PC-3 (cell line): ENCODE measurements at regions not wholly inside any gene's neighbourhood (a gene's known extent, or its start where the extent isn't known, plus 50 kb on each side); places are given as distances from the start of the nearest gene placed in this dataset.

ENCODE experiments used
- ATAC-seq: fragments of 200-7000 bp; cut with Tn5 transposase; 2 replicates; pipeline ENCODE4 v1.9.1; 2020; ENCODE audit warnings: mild to moderate bottlenecking, moderate library complexity
- BruUV-seq: library from RNA; stranded (reverse); fragments of 400-500 nt; replicated peaks from 2 replicates; lab custom pipeline; 2021; lab: Mats Ljungman, UMichigan
- CTCF ChIA-PET: fragments of 300-600 bp; sonication (Branson Sonifier 250); formaldehyde crosslinking; loops from one replicate; lab custom pipeline; 2022; ENCODE audit warnings: antibody characterized with exemption; lab: Charles Lee
- POLR2A ChIA-PET: fragments of 300-600 bp; sonication (Branson Sonifier 250); formaldehyde crosslinking; loops from one replicate; lab custom pipeline; 2022; ENCODE audit warnings: antibody characterized with exemption; ENCODE audit not compliant: unreplicated experiment; lab: Charles Lee
- DNase-seq: peaks from one replicate; pipeline ENCODE4 v3.0.0-alpha.2; 2015
- H2AFZ ChIP-seq: fragments of 300-600 bp; sonication (generic); 2 replicates; pipeline ENCODE4 v1.6.0; 2016; ENCODE audit warnings: antibody characterized with exemption, low read length
- H3F3A ChIP-seq: fragments of 300-600 bp; sonication (generic); one replicate; pipeline ENCODE4 v1.6.0; 2017; ENCODE audit warnings: antibody characterized with exemption, low read length, control low read depth, mild to moderate bottlenecking; ENCODE audit not compliant: unreplicated experiment
- H3K27ac ChIP-seq: fragments of 300-600 bp; sonication (generic); 2 replicates; pipeline ENCODE4 v1.5.1; 2016; ENCODE audit warnings: mild to moderate bottlenecking, low read length
- H3K27me3 ChIP-seq: fragments of 300-600 bp; sonication (generic); 2 replicates; pipeline ENCODE4 v1.6.1; 2016; ENCODE audit warnings: low read length, mixed read lengths
- H3K36me3 ChIP-seq: fragments of 300-600 bp; sonication (generic); 2 replicates; pipeline ENCODE4 v1.6.1; 2016; ENCODE audit warnings: low read depth, mixed run types, low read length, mixed read lengths
- H3K4me1 ChIP-seq: fragments of 300-600 bp; sonication (generic); 2 replicates; pipeline ENCODE4 v1.5.1; 2016; ENCODE audit warnings: low read length; ENCODE audit not compliant: insufficient read depth
- H3K4me2 ChIP-seq: fragments of 300-600 bp; sonication (generic); 2 replicates; pipeline ENCODE4 v1.6.0; 2016; ENCODE audit warnings: low read length
- H3K4me3 ChIP-seq: fragments of 300-600 bp; sonication (generic); 2 replicates; pipeline ENCODE4 v1.5.1; 2016; ENCODE audit warnings: mild to moderate bottlenecking, low read length, mixed read lengths
- H3K79me2 ChIP-seq: fragments of 300-600 bp; sonication (generic); 2 replicates; pipeline ENCODE4 v1.6.1; 2017; ENCODE audit warnings: low read length, mixed read lengths
- H3K9ac ChIP-seq: fragments of 300-600 bp; sonication (generic); 2 replicates; pipeline ENCODE4 v1.6.0; 2016; ENCODE audit warnings: mild to moderate bottlenecking, low read length
- H3K9me2 ChIP-seq: fragments of 300-600 bp; sonication (generic); replicated peaks from 2 replicates; pipeline ENCODE4 v1.6.1; 2016; ENCODE audit warnings: mixed run types, low read length, mixed read lengths
- H3K9me3 ChIP-seq: fragments of 300-600 bp; sonication (generic); 2 replicates; pipeline ENCODE4 v1.6.1; 2016; ENCODE audit warnings: low read length, mixed read lengths
- H4K20me1 ChIP-seq: fragments of 300-600 bp; sonication (generic); 2 replicates; pipeline ENCODE4 v1.6.1; 2016; ENCODE audit warnings: low read length, mixed read lengths
- EZH2 ChIP-seq: fragments of 300-600 bp; sonication (generic); IDR thresholded peaks from one replicate; pipeline ENCODE4 v1.6.1; 2017; ENCODE audit warnings: antibody characterized with exemption, mild to moderate bottlenecking, low read length; ENCODE audit not compliant: unreplicated experiment
- EZH2phosphoT487 ChIP-seq: fragments of 300-600 bp; sonication (generic); IDR thresholded peaks from 2 replicates; pipeline ENCODE4 v1.6.1; 2018; ENCODE audit warnings: mild to moderate bottlenecking, antibody characterized with exemption, low read length, borderline replicate concordance
- intact Hi-C: fragments of 100-400 bp; cut with micrococcal nuclease; formaldehyde crosslinking; loops from 2 replicates; pipeline ENCODE4 v1.9.0; 2023
- TF ChIP-seq, protein P1 (sequence below): fragments of 300-600 bp; sonication (generic); conservative IDR thresholded peaks from 2 replicates; pipeline ENCODE4 v1.5.1; 2017; ENCODE audit warnings: antibody characterized with exemption, low read depth, mild to moderate bottlenecking, low read length

GRCh38 chr6:140041056-140041455, 666.6 kb upstream of the CITED2 start:
- Histone ChIP-seq H3K36me3 (no peaks in the 10 kb centered on the region), H4K20me1 (no peaks in the 10 kb centered on the region), H3K4me1 (peaks cover 56% of the 10 kb centered on the region), H3K9me3 (no peaks in the 10 kb centered on the region), H3K27me3 (no peaks in the 10 kb centered on the region), H3K9me2 (no peaks in the 10 kb centered on the region), H3K4me3 (no peak overlapping the region), H3K4me2 (no peak overlapping the region), H3F3A (no peaks in the 10 kb centered on the region), H3K27ac (peak overlapping the region; percentile 55), H3K79me2 (no peaks in the 10 kb centered on the region), H2AFZ (no peak overlapping the region), H3K9ac (no peak overlapping the region)
- intact Hi-C loops = loop anchor here (5.0 to 10.0 kb wide), 4 partner anchors 134 to 384 kb away; no protein-coding TSS in a partner anchor
- POLR2A ChIA-PET = interaction anchor here (0.7 kb wide), 1 partner anchor 1101 kb away, joined by 3 read pairs; no protein-coding TSS in a partner anchor
- CTCF ChIA-PET = no interaction called here
- BruUV-seq = no TSS peak
- no peak for TF ChIP-seq EZH2
- ATAC-seq = no peak
- no peak for DNase-seq

GRCh38 chr6:140040396-140040795, 665.9 kb upstream of the CITED2 start:
- POLR2A ChIA-PET = no interaction called here
- H3K4me3 ChIP-seq = no peak overlapping the region
- TF ChIP-seq EZH2phosphoT487 (no peak), EZH2 (no peak)
- TF ChIP-seq, protein P1, sequence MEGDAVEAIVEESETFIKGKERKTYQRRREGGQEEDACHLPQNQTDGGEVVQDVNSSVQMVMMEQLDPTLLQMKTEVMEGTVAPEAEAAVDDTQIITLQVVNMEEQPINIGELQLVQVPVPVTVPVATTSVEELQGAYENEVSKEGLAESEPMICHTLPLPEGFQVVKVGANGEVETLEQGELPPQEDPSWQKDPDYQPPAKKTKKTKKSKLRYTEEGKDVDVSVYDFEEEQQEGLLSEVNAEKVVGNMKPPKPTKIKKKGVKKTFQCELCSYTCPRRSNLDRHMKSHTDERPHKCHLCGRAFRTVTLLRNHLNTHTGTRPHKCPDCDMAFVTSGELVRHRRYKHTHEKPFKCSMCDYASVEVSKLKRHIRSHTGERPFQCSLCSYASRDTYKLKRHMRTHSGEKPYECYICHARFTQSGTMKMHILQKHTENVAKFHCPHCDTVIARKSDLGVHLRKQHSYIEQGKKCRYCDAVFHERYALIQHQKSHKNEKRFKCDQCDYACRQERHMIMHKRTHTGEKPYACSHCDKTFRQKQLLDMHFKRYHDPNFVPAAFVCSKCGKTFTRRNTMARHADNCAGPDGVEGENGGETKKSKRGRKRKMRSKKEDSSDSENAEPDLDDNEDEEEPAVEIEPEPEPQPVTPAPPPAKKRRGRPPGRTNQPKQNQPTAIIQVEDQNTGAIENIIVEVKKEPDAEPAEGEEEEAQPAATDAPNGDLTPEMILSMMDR = no peak
- peaks cover 53% of the 10 kb centered on the region for H3K4me1 ChIP-seq
- H4K20me1 ChIP-seq = no peaks in the 10 kb centered on the region
- H3K36me3 ChIP-seq = no peaks in the 10 kb centered on the region
- no peaks in the 10 kb centered on the region for H3K9me2 ChIP-seq
- peak overlapping the region; percentile 55 for H3K27ac ChIP-seq
- DNase-seq (peak; percentile 67), ATAC-seq (0 out of 2 replicates have a peak, but pooled peaks have one; percentile 8)
- no peak overlapping the region for H3K4me2 ChIP-seq
- H3K79me2 ChIP-seq = no peaks in the 10 kb centered on the region
- H3K9ac ChIP-seq = no peak overlapping the region
- H3F3A ChIP-seq = no peaks in the 10 kb centered on the region
- no TSS peak for BruUV-seq
- H3K9me3 ChIP-seq = no peaks in the 10 kb centered on the region
- intact Hi-C loops = loop anchor here (5.0 to 10.0 kb wide), 4 partner anchors 134 to 383 kb away; no protein-coding TSS in a partner anchor
- no peak overlapping the region for H2AFZ ChIP-seq
- H3K27me3 ChIP-seq = no peaks in the 10 kb centered on the region
- CTCF ChIA-PET = no interaction called here

GRCh38 chr6:140039364-140039763, 664.9 kb upstream of the CITED2 start:
- H3K79me2 ChIP-seq = no peaks in the 10 kb centered on the region
- no peaks in the 10 kb centered on the region for H3K9me3 ChIP-seq
- no peak for TF ChIP-seq EZH2
- no peak for TF ChIP-seq EZH2phosphoT487
- TF ChIP-seq, protein P1 = no peak
- H3K4me2 ChIP-seq = no peak overlapping the region
- no peak overlapping the region for H2AFZ ChIP-seq
- no peak overlapping the region for H3K9ac ChIP-seq
- ChIA-PET POLR2A (no interaction called here), CTCF (no interaction called here)
- no peaks in the 10 kb centered on the region for H3F3A ChIP-seq
- no TSS peak for BruUV-seq
- ATAC-seq = no peak
- peaks cover 44% of the 10 kb centered on the region for H3K4me1 ChIP-seq
- no peaks in the 10 kb centered on the region for H3K36me3 ChIP-seq
- H3K27ac ChIP-seq = no peak overlapping the region
- intact Hi-C loops = no loop called here
- no peaks in the 10 kb centered on the region for H4K20me1 ChIP-seq
- no peaks in the 10 kb centered on the region for H3K27me3 ChIP-seq
- H3K4me3 ChIP-seq = no peak overlapping the region
- DNase-seq = no peak
- H3K9me2 ChIP-seq = no peaks in the 10 kb centered on the region
